ENCODE measurements at regions not wholly inside any gene's neighbourhood (a gene's known extent, or its start where the extent isn't known, plus 50 kb on each side); places are given as distances from the start of the nearest gene placed in this dataset.

- TF ChIP-seq ZNF302 (CRISPR knock-in tag; IDR thresholded peaks at IDR 0.05) (no peak), MYC (IDR thresholded peaks at IDR 0.05; ENCODE audit: borderline replicate concordance, low read length) (no peak), CHD4 (IDR thresholded peaks at IDR 0.05; ENCODE audit: borderline replicate concordance) (no peak), HDAC2 (IDR thresholded peaks at IDR 0.05) (no peak), TP53 (CRISPR knock-in tag; IDR thresholded peaks at IDR 0.05) (no peak), KDM5A (IDR thresholded peaks at IDR 0.05) (no peak), JUN (IDR thresholded peaks at IDR 0.05) (no peak), POLR2A (IDR thresholded peaks at IDR 0.05; ENCODE audit: low read length) (no peak), EP300 (IDR thresholded peaks at IDR 0.05) (no peak), ELK1 (IDR thresholded peaks at IDR 0.05; ENCODE audit: low read depth, low read length) (no peak), TFCP2L1 (CRISPR knock-in tag; IDR thresholded peaks at IDR 0.05) (no peak), MAFK (IDR thresholded peaks at IDR 0.05; ENCODE audit: partially characterized antibody) (no peak)
- TF ChIP-seq, protein P1, sequence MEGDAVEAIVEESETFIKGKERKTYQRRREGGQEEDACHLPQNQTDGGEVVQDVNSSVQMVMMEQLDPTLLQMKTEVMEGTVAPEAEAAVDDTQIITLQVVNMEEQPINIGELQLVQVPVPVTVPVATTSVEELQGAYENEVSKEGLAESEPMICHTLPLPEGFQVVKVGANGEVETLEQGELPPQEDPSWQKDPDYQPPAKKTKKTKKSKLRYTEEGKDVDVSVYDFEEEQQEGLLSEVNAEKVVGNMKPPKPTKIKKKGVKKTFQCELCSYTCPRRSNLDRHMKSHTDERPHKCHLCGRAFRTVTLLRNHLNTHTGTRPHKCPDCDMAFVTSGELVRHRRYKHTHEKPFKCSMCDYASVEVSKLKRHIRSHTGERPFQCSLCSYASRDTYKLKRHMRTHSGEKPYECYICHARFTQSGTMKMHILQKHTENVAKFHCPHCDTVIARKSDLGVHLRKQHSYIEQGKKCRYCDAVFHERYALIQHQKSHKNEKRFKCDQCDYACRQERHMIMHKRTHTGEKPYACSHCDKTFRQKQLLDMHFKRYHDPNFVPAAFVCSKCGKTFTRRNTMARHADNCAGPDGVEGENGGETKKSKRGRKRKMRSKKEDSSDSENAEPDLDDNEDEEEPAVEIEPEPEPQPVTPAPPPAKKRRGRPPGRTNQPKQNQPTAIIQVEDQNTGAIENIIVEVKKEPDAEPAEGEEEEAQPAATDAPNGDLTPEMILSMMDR (IDR thresholded peaks at IDR 0.05) = no peak
Measured at GRCh38 chr4:12041828-12042227, 613.1 kb upstream of the HS3ST1 start.
